ENCODE measurements at regions not wholly inside any gene's neighbourhood (a gene's known extent, or its start where the extent isn't known, plus 50 kb on each side); places are given as distances from the start of the nearest gene placed in this dataset.

GRCh38 chr2:58620896-58621295 lies 379.8 kb upstream of the FANCL start:
- Histone ChIP-seq H3K27ac (replicated peaks) (no peak overlapping the region), H3K4me3 (replicated peaks; ENCODE audit: insufficient read depth, low read length) (no peak overlapping the region), H3K27me3 (ENCODE audit: insufficient read depth, poor library complexity, severe bottlenecking) (no peaks in the 10 kb centered on the region)
- no peak for TF ChIP-seq POLR2AphosphoS5 (IDR thresholded peaks at IDR 0.05; ENCODE audit: low read depth)
- TF ChIP-seq, protein P1, sequence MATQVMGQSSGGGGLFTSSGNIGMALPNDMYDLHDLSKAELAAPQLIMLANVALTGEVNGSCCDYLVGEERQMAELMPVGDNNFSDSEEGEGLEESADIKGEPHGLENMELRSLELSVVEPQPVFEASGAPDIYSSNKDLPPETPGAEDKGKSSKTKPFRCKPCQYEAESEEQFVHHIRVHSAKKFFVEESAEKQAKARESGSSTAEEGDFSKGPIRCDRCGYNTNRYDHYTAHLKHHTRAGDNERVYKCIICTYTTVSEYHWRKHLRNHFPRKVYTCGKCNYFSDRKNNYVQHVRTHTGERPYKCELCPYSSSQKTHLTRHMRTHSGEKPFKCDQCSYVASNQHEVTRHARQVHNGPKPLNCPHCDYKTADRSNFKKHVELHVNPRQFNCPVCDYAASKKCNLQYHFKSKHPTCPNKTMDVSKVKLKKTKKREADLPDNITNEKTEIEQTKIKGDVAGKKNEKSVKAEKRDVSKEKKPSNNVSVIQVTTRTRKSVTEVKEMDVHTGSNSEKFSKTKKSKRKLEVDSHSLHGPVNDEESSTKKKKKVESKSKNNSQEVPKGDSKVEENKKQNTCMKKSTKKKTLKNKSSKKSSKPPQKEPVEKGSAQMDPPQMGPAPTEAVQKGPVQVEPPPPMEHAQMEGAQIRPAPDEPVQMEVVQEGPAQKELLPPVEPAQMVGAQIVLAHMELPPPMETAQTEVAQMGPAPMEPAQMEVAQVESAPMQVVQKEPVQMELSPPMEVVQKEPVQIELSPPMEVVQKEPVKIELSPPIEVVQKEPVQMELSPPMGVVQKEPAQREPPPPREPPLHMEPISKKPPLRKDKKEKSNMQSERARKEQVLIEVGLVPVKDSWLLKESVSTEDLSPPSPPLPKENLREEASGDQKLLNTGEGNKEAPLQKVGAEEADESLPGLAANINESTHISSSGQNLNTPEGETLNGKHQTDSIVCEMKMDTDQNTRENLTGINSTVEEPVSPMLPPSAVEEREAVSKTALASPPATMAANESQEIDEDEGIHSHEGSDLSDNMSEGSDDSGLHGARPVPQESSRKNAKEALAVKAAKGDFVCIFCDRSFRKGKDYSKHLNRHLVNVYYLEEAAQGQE (IDR thresholded peaks at IDR 0.05; ENCODE audit: insufficient replicate concordance, low read depth) = no peak
- no peak for TF ChIP-seq GABPA (IDR thresholded peaks at IDR 0.05; ENCODE audit: low read depth)
- no peak for TF ChIP-seq CTCF (IDR thresholded peaks at IDR 0.05; ENCODE audit: insufficient read depth, low read length)
- TF ChIP-seq SPI1 (IDR thresholded peaks at IDR 0.05; ENCODE audit: borderline replicate concordance, low read depth) = no peak
- DNase-seq (ENCODE audit: low read depth in 1 of 2, low spot score in 1 of 2) = no peak

GRCh38 chr2:58620093-58620492 lies 379.0 kb upstream of the FANCL start:
- no peak overlapping the region for H3K27ac ChIP-seq (replicated peaks)
- no peak for DNase-seq (ENCODE audit: low read depth in 1 of 2, low spot score in 1 of 2)
- TF ChIP-seq GABPA (IDR thresholded peaks at IDR 0.05; ENCODE audit: low read depth) (no peak), CTCF (IDR thresholded peaks at IDR 0.05; ENCODE audit: insufficient read depth, low read length) (no peak), SPI1 (IDR thresholded peaks at IDR 0.05; ENCODE audit: borderline replicate concordance, low read depth) (no peak), POLR2AphosphoS5 (IDR thresholded peaks at IDR 0.05; ENCODE audit: low read depth) (no peak)
- TF ChIP-seq, protein P1 (IDR thresholded peaks at IDR 0.05; ENCODE audit: insufficient replicate concordance, low read depth) = no peak
- H3K27me3 ChIP-seq (ENCODE audit: insufficient read depth, poor library complexity, severe bottlenecking) = no peaks in the 10 kb centered on the region
- H3K4me3 ChIP-seq (replicated peaks; ENCODE audit: insufficient read depth, low read length) = no peak overlapping the region

- Histone ChIP-seq H3K4me3 (replicated peaks; ENCODE audit: insufficient read depth, low read length) (no peak overlapping the region), H3K27ac (replicated peaks) (no peak overlapping the region), H3K27me3 (ENCODE audit: insufficient read depth, poor library complexity, severe bottlenecking) (no peaks in the 10 kb centered on the region)
- no peak for DNase-seq (ENCODE audit: low read depth in 1 of 2, low spot score in 1 of 2)
- TF ChIP-seq, protein P1 (IDR thresholded peaks at IDR 0.05; ENCODE audit: insufficient replicate concordance, low read depth) = no peak
- TF ChIP-seq SPI1 (IDR thresholded peaks at IDR 0.05; ENCODE audit: borderline replicate concordance, low read depth) (no peak), POLR2AphosphoS5 (IDR thresholded peaks at IDR 0.05; ENCODE audit: low read depth) (no peak), CTCF (IDR thresholded peaks at IDR 0.05; ENCODE audit: insufficient read depth, low read length) (no peak), GABPA (IDR thresholded peaks at IDR 0.05; ENCODE audit: low read depth) (no peak)
Observed at GRCh38 chr2:58616961-58617360, 375.8 kb upstream of the FANCL start.

Measured in HL-60 (cell line).